ENCODE measurements at regions not wholly inside any gene's neighbourhood (a gene's known extent, or its start where the extent isn't known, plus 50 kb on each side); places are given as distances from the start of the nearest gene placed in this dataset.

GRCh38 chr16:79790854-79791253 is 190.3 kb upstream of the MAF start:
- Histone ChIP-seq H3K79me2 (ENCODE audit: control insufficient read depth, low read length) (no peaks in the 10 kb centered on the region), H3K9me3 (ENCODE audit: control insufficient read depth, insufficient read depth, low read length) (no peaks in the 10 kb centered on the region; the same call in 1 of the 2 replicates)

DNA sequence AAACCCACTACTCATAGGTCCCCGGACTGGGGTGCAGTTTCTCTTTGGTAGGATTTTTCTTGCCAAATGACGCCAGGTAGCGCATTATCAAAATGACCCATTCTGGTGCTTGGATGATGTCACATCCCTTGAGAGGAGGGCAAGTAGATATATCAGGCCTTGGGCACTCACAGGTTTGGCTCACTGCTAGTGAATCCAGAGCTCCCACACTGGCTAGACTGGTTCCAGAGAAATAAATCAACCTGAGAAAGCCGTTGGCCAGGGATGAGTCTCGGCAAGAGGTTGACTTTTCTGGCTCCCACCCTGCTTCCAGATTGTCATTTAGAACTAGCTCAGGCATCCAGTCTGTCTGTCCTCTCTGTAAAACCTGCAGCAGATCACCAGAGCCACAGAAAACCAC is 188.4 kb upstream of the MAF start:
- Histone ChIP-seq H3K9me3 (ENCODE audit: control insufficient read depth, insufficient read depth, low read length) (no peaks in the 10 kb centered on the region; the same call in 1 of the 2 replicates), H3K9me2 (replicated peaks; ENCODE audit: control insufficient read depth, low read length) (no peaks in the 10 kb centered on the region), H3K4me2 (ENCODE audit: low read length) (no peak overlapping the region), H3K79me2 (ENCODE audit: control insufficient read depth, low read length) (no peaks in the 10 kb centered on the region), H4K20me1 (ENCODE audit: control insufficient read depth, insufficient read depth, low read depth, low read length) (no peaks in the 10 kb centered on the region), H3K36me3 (ENCODE audit: control insufficient read depth, low read length) (no peaks in the 10 kb centered on the region), H3F3A (ENCODE audit: control insufficient read depth, insufficient read depth) (no peaks in the 10 kb centered on the region), H3K27me3 (ENCODE audit: control insufficient read depth, low read length) (no peaks in the 10 kb centered on the region), H3K27ac (ENCODE audit: low read depth, low read length) (no peak overlapping the region), H3K4me1 (ENCODE audit: control insufficient read depth, low read length) (no peaks in the 10 kb centered on the region), H3K4me3 (ENCODE audit: low read length) (no peak overlapping the region)
- TF ChIP-seq, protein P1, sequence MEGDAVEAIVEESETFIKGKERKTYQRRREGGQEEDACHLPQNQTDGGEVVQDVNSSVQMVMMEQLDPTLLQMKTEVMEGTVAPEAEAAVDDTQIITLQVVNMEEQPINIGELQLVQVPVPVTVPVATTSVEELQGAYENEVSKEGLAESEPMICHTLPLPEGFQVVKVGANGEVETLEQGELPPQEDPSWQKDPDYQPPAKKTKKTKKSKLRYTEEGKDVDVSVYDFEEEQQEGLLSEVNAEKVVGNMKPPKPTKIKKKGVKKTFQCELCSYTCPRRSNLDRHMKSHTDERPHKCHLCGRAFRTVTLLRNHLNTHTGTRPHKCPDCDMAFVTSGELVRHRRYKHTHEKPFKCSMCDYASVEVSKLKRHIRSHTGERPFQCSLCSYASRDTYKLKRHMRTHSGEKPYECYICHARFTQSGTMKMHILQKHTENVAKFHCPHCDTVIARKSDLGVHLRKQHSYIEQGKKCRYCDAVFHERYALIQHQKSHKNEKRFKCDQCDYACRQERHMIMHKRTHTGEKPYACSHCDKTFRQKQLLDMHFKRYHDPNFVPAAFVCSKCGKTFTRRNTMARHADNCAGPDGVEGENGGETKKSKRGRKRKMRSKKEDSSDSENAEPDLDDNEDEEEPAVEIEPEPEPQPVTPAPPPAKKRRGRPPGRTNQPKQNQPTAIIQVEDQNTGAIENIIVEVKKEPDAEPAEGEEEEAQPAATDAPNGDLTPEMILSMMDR (IDR thresholded peaks at IDR 0.05; ENCODE audit: low read depth, low read length, poor library complexity, severe bottlenecking) = no peak
- TF ChIP-seq EZH2phosphoT487 (IDR thresholded peaks at IDR 0.05; ENCODE audit: borderline replicate concordance, low read length) = no peak

More at GRCh38 chr16:79790854-79791253, 190.3 kb upstream of the MAF start:
- TF ChIP-seq EZH2phosphoT487 (IDR thresholded peaks at IDR 0.05; ENCODE audit: borderline replicate concordance, low read length) = no peak
- TF ChIP-seq, protein P1 (IDR thresholded peaks at IDR 0.05; ENCODE audit: low read depth, low read length, poor library complexity, severe bottlenecking) = no peak
- Histone ChIP-seq H4K20me1 (ENCODE audit: control insufficient read depth, insufficient read depth, low read depth, low read length) (no peaks in the 10 kb centered on the region), H3K27me3 (ENCODE audit: control insufficient read depth, low read length) (no peaks in the 10 kb centered on the region), H3K27ac (ENCODE audit: low read depth, low read length) (no peak overlapping the region), H3K4me1 (ENCODE audit: control insufficient read depth, low read length) (no peaks in the 10 kb centered on the region), H3K4me2 (ENCODE audit: low read length) (no peak overlapping the region), H3K9me2 (replicated peaks; ENCODE audit: control insufficient read depth, low read length) (no peaks in the 10 kb centered on the region), H3K4me3 (ENCODE audit: low read length) (no peak overlapping the region), H3K36me3 (ENCODE audit: control insufficient read depth, low read length) (no peaks in the 10 kb centered on the region), H3F3A (ENCODE audit: control insufficient read depth, insufficient read depth) (no peaks in the 10 kb centered on the region)

- Histone ChIP-seq H3K27ac (ENCODE audit: low read depth, low read length) (no peak overlapping the region), H3K79me2 (ENCODE audit: control insufficient read depth, low read length) (no peaks in the 10 kb centered on the region)
Observed at GRCh38 chr16:79786389-79786788, 185.9 kb upstream of the MAF start.

More at GRCh38 chr16:79786389-79786788, 185.9 kb upstream of the MAF start:
- Histone ChIP-seq H3K4me2 (ENCODE audit: low read length) (no peak overlapping the region), H3K4me3 (ENCODE audit: low read length) (no peak overlapping the region), H3K9me3 (ENCODE audit: control insufficient read depth, insufficient read depth, low read length) (no peaks in the 10 kb centered on the region; the same call in 1 of the 2 replicates), H3K9me2 (replicated peaks; ENCODE audit: control insufficient read depth, low read length) (no peaks in the 10 kb centered on the region), H3K27me3 (ENCODE audit: control insufficient read depth, low read length) (no peaks in the 10 kb centered on the region), H3F3A (ENCODE audit: control insufficient read depth, insufficient read depth) (no peaks in the 10 kb centered on the region), H4K20me1 (ENCODE audit: control insufficient read depth, insufficient read depth, low read depth, low read length) (no peaks in the 10 kb centered on the region), H3K36me3 (ENCODE audit: control insufficient read depth, low read length) (no peaks in the 10 kb centered on the region), H3K4me1 (ENCODE audit: control insufficient read depth, low read length) (no peaks in the 10 kb centered on the region)
- no peak for TF ChIP-seq EZH2phosphoT487 (IDR thresholded peaks at IDR 0.05; ENCODE audit: borderline replicate concordance, low read length)
- TF ChIP-seq, protein P1 (IDR thresholded peaks at IDR 0.05; ENCODE audit: low read depth, low read length, poor library complexity, severe bottlenecking) = no peak

Measured in DOHH2 (cell line).